MCF 10A (cell line): ENCODE measurements at regions not wholly inside any gene's neighbourhood (a gene's known extent, or its start where the extent isn't known, plus 50 kb on each side); places are given as distances from the start of the nearest gene placed in this dataset.

Source experiments
- BruUV-seq: library from RNA; stranded (reverse); fragments of 400-500 nt; replicated peaks from 2 replicates; lab custom pipeline; 2021; lab: Mats Ljungman, UMichigan
- CTCF ChIA-PET: fragments of 300-600 bp; sonication (Branson Sonifier 250); formaldehyde crosslinking; extraction: SDS; loops from one replicate; lab custom pipeline; 2021; ENCODE audit warnings: antibody characterized with exemption, inconsistent platforms; lab: Yijun Ruan, JAX
- POLR2A ChIA-PET: fragments of 300-600, 350-650 bp; sonication (Branson Sonifier 250); formaldehyde crosslinking; extraction: SDS; loops from one replicate; lab custom pipeline; 2020; ENCODE audit warnings: antibody characterized with exemption, inconsistent platforms; lab: Yijun Ruan, JAX
- DNase-seq: peaks from one replicate; pipeline ENCODE4 v3.0.0-alpha.2; 2018; ENCODE audit not compliant: unreplicated experiment
- H3K27ac Mint-ChIP-seq: one replicate; pipeline ENCODE4 v1.8.0; 2022; ENCODE audit warnings: mild to moderate bottlenecking, low read depth, mixed read lengths; ENCODE audit not compliant: unreplicated experiment
- H3K27me3 Mint-ChIP-seq: one replicate; pipeline ENCODE4 v1.8.0; 2022; ENCODE audit warnings: mixed read lengths; ENCODE audit not compliant: insufficient read depth, unreplicated experiment
- H3K36me3 Mint-ChIP-seq: one replicate; pipeline ENCODE4 v1.8.0; 2022; ENCODE audit warnings: mild to moderate bottlenecking, moderate library complexity, mixed read lengths; ENCODE audit not compliant: insufficient read depth, unreplicated experiment
- H3K4me1 Mint-ChIP-seq: one replicate; pipeline ENCODE4 v1.8.0; 2022; ENCODE audit warnings: mixed read lengths; ENCODE audit not compliant: insufficient read depth, unreplicated experiment
- H3K4me3 Mint-ChIP-seq: one replicate; pipeline ENCODE4 v1.8.0; 2022; ENCODE audit warnings: mild to moderate bottlenecking, moderate library complexity, mixed read lengths; ENCODE audit not compliant: unreplicated experiment
- H3K9me3 Mint-ChIP-seq: one replicate; pipeline ENCODE4 v1.8.0; 2022; ENCODE audit warnings: mixed read lengths; ENCODE audit not compliant: unreplicated experiment
- CTCF ChIP-seq: fragments of 200-600 bp; IDR thresholded peaks from one replicate; pipeline ENCODE4 v1.8.0; 2022; ENCODE audit warnings: antibody characterized with exemption, mild to moderate bottlenecking; ENCODE audit not compliant: unreplicated experiment
- intact Hi-C: fragments of 100-400 bp; cut with micrococcal nuclease; formaldehyde crosslinking; loops from 2 replicates; pipeline ENCODE4 v1.14.1; 2022

DNA sequence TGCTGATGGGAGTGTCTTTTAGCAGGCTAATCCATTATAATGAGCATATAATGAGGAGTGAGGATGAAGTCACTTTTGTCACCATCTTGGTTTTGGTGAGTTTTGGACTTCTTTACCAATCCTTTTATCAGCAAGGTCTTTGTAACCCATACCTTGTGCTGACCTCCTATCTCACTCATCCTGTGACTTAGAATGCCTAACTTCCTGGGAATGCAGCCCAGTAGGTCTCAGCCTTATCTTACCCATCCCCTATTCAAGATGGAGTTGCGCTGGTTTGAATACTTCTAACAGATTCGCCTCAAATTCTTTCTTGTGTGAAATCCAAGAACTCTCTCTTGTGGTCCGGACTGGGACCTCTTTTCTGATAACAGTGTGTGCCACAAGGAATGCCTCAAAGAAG, 253.1 kb upstream of the CACNA2D1 start:
- BruUV-seq, result no TSS peak
- peaks cover 15% of the 10 kb centered on the region for H3K27me3 Mint-ChIP-seq
- ChIA-PET POLR2A (no interaction called here), CTCF (no interaction called here)
- H3K36me3 Mint-ChIP-seq, result no peaks in the 10 kb centered on the region
- TF ChIP-seq CTCF, result no peak
- no peak for DNase-seq
- no peaks in the 10 kb centered on the region for H3K4me1 Mint-ChIP-seq
- H3K27ac Mint-ChIP-seq, result no peak overlapping the region
- H3K4me3 Mint-ChIP-seq, result no peak overlapping the region
- intact Hi-C loops, result no loop called here
- H3K9me3 Mint-ChIP-seq, result no peaks in the 10 kb centered on the region

DNA sequence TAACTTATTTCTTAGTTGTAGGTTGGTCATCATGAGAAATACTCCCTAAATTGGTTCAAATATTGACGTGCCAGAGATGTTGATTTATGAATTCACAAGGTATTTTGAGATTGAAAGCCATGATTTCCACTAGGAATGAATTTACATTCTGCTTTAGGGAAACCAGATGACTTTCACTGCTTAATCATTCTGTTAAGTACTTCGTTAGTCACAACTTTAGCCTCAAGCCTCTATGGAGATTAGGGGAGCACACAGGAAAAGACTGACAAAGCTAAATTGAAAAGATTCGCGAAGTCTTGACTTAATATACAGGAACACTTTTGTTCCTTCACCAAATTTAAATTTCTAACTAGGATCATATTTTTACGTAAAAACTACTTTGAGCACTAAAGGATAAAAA, 250.4 kb upstream of the CACNA2D1 start:
- Mint-ChIP-seq H3K9me3 (no peaks in the 10 kb centered on the region), H3K4me1 (no peaks in the 10 kb centered on the region), H3K4me3 (no peak overlapping the region), H3K36me3 (no peaks in the 10 kb centered on the region), H3K27me3 (peaks cover 35% of the 10 kb centered on the region), H3K27ac (no peak overlapping the region)
- intact Hi-C loops, result no loop called here
- BruUV-seq, result no TSS peak
- POLR2A ChIA-PET, result no interaction called here
- DNase-seq, result no peak
- TF ChIP-seq CTCF, result no peak
- CTCF ChIA-PET, result interaction anchor here (1.3 kb wide), 1 partner anchor 36 kb away, joined by 4 read pairs; no protein-coding TSS in a partner anchor

GRCh38 chr7:82690929-82691328, 247.4 kb upstream of the CACNA2D1 start:
- DNase-seq, result no peak
- no peak for TF ChIP-seq CTCF
- BruUV-seq, result no TSS peak
- Mint-ChIP-seq H3K4me1 (no peaks in the 10 kb centered on the region), H3K36me3 (no peaks in the 10 kb centered on the region), H3K9me3 (no peaks in the 10 kb centered on the region), H3K4me3 (no peak overlapping the region), H3K27ac (no peak overlapping the region), H3K27me3 (peaks cover 37% of the 10 kb centered on the region)
- ChIA-PET POLR2A (no interaction called here), CTCF (no interaction called here)
- intact Hi-C loops, result no loop called here

DNA sequence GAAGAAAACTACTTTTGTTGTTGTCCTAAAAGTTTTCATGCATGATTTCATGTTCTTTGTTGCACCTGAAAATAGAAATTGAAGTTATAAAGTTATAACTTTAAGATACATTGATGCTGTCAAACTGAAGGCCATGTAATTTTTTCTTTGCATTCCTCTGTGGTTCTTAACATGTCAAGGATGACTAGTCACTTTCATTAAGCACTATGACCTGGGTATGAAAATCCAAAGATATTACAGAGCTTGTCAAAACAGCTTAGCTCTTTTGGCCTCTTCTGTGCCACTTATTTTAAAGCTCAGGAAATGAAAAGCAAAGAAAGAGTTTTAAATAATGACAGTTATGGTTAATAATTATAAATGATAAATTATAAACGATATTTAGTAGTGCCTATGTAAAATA, 241.6 kb upstream of the CACNA2D1 start:
- DNase-seq, result no peak

More for the DNA sequence above, 241.6 kb upstream of the CACNA2D1 start:
- intact Hi-C loops, result no loop called here
- no peak for TF ChIP-seq CTCF
- no TSS peak for BruUV-seq
- Mint-ChIP-seq H3K9me3 (no peaks in the 10 kb centered on the region), H3K4me1 (no peaks in the 10 kb centered on the region), H3K4me3 (no peak overlapping the region), H3K36me3 (no peaks in the 10 kb centered on the region), H3K27ac (no peak overlapping the region), H3K27me3 (peaks cover 40% of the 10 kb centered on the region)
- POLR2A ChIA-PET, result no interaction called here
- CTCF ChIA-PET, result no interaction called here
